SU-DHL-6 (cell line): ENCODE measurements at regions not wholly inside any gene's neighbourhood (a gene's known extent, or its start where the extent isn't known, plus 50 kb on each side); places are given as distances from the start of the nearest gene placed in this dataset.

Experiments
- CTCF ChIP-seq: fragments of 200-600 bp; sonication (generic); IDR thresholded peaks from one replicate; pipeline ENCODE4 v1.5.1; 2017; ENCODE audit warnings: antibody characterized with exemption, mild to moderate bottlenecking, low read length, moderate library complexity; ENCODE audit not compliant: insufficient read depth, poor library complexity, severe bottlenecking
- EZH2phosphoT487 ChIP-seq: fragments of 200-600 bp; sonication (generic), shearing (Covaris generic); conservative IDR thresholded peaks from 2 replicates; pipeline ENCODE4 v1.6.1; 2018; ENCODE audit warnings: mild to moderate bottlenecking, antibody characterized with exemption, low read length, moderate library complexity, mixed read lengths

- TF ChIP-seq CTCF (peak; percentile 81), EZH2phosphoT487 (no peak)
Observed at GRCh38 chr11:23021287-23021863, 161.1 kb upstream of the CCDC179 start.
